ENCODE measurements at regions not wholly inside any gene's neighbourhood (a gene's known extent, or its start where the extent isn't known, plus 50 kb on each side); places are given as distances from the start of the nearest gene placed in this dataset.
"Not testable (repeated sequence)": the region's sequence is repeated elsewhere in the genome, so short reads cannot be mapped to it uniquely, and the experiment has no call there.

- DNase-seq = no peak
Measured at GRCh38 chr6:131431718-131432117, 141.3 kb upstream of the ARG1 start.

GRCh38 chr6:131433927-131434326 lies 139.1 kb upstream of the ARG1 start:
- no peak for DNase-seq

- DNase-seq = no peak
Measured at GRCh38 chr6:131436358-131436757, 136.7 kb upstream of the ARG1 start.

GRCh38 chr6:131443014-131443413 lies 130.0 kb upstream of the ARG1 start:
- DNase-seq = no peak

- no peak for DNase-seq
Measured at GRCh38 chr6:131443514-131443913, 129.5 kb upstream of the ARG1 start.

GRCh38 chr6:131445356-131445755 lies 127.7 kb upstream of the ARG1 start:
- not testable (repeated sequence) for DNase-seq

GRCh38 chr6:131450861-131451260 lies 122.2 kb upstream of the ARG1 start:
- DNase-seq = no peak

- DNase-seq = no peak
Measured at GRCh38 chr6:131451321-131452144, 121.5 kb upstream of the ARG1 start.

- no peak for DNase-seq
Measured at GRCh38 chr6:131453803-131454202, 119.2 kb upstream of the ARG1 start.

GRCh38 chr6:131456565-131456964 lies 116.5 kb upstream of the ARG1 start:
- DNase-seq = no peak

- no peak for DNase-seq
Measured at GRCh38 chr6:131459005-131459404, 114.0 kb upstream of the ARG1 start.

GRCh38 chr6:131460614-131461000 lies 112.4 kb upstream of the ARG1 start:
- no peak for DNase-seq

- no peak for DNase-seq
Measured at GRCh38 chr6:131469130-131469529, 103.9 kb upstream of the ARG1 start.

GRCh38 chr6:131470534-131470933 lies 102.5 kb upstream of the ARG1 start:
- DNase-seq = no peak

GRCh38 chr6:131471331-131471730 lies 101.7 kb upstream of the ARG1 start:
- DNase-seq = no peak

- not testable (repeated sequence) for DNase-seq
Measured at GRCh38 chr6:131473303-131473702, 99.7 kb upstream of the ARG1 start.

GRCh38 chr6:131476362-131476761 lies 96.7 kb upstream of the ARG1 start:
- DNase-seq = no peak

GRCh38 chr6:131478740-131479211 lies 94.2 kb upstream of the ARG1 start:
- not testable (repeated sequence) for DNase-seq

- no peak for DNase-seq
Measured at GRCh38 chr6:131486608-131487007, 86.4 kb upstream of the ARG1 start.

- DNase-seq = no peak
Measured at GRCh38 chr6:131488780-131489179, 84.2 kb upstream of the ARG1 start.

GRCh38 chr6:131490441-131490840 lies 82.6 kb upstream of the ARG1 start:
- no peak for DNase-seq

- DNase-seq = no peak
Measured at GRCh38 chr6:131492932-131493573, 80.0 kb upstream of the ARG1 start.

- DNase-seq = not testable (repeated sequence)
Measured at GRCh38 chr6:131504387-131504786, 68.6 kb upstream of the ARG1 start.

- no peak for DNase-seq
Measured at GRCh38 chr6:131510094-131510493, 62.9 kb upstream of the ARG1 start.
